GM12878 (cell line): ENCODE measurements at regions not wholly inside any gene's neighbourhood (a gene's known extent, or its start where the extent isn't known, plus 50 kb on each side); places are given as distances from the start of the nearest gene placed in this dataset.

Experiments used
- ATAC-seq: fragments of 200-7000 bp; cut with Tn5 transposase; 3 replicates; pipeline ENCODE4 v1.9.1; 2020; ENCODE audit warnings: mild to moderate bottlenecking, moderate library complexity
- BruUV-seq: library from RNA; stranded (reverse); fragments of 400-500 nt; replicated peaks from 2 replicates; lab custom pipeline; 2021; lab: Mats Ljungman, UMichigan
- CTCF ChIA-PET: fragments of 300-600 bp; sonication (Branson Sonifier 250); formaldehyde crosslinking; extraction: SDS; loops from one replicate; lab custom pipeline; 2021; ENCODE audit warnings: inconsistent platforms; lab: Yijun Ruan, JAX
- POLR2A ChIA-PET: fragments of 350-600 bp; formaldehyde crosslinking; extraction: SDS; loops from one replicate; lab custom pipeline; 2021; ENCODE audit warnings: inconsistent platforms; lab: Charles Lee
- RAD21 ChIA-PET: fragments of 300-600 bp; sonication (Branson Sonifier 250); formaldehyde crosslinking; loops from one replicate; lab custom pipeline; 2023; ENCODE audit warnings: antibody characterized with exemption; ENCODE audit not compliant: unreplicated experiment; lab: Charles Lee
- SMC1A ChIA-PET: fragments of 300-600 bp; sonication (Branson Sonifier 250); formaldehyde crosslinking; loops from one replicate; lab custom pipeline; 2023; ENCODE audit not compliant: unreplicated experiment, uncharacterized antibody; lab: Charles Lee
- DNase-seq: peaks from one replicate; pipeline ENCODE4 v3.0.0-alpha.2; 2011; ENCODE audit warnings: low read depth, low spot score
- FAIRE-seq: peaks from 3 replicates; lab custom pipeline; 2011; peaks lifted over from hg19 to GRCh38; lab: Jason Lieb, UNC
- H2AFZ ChIP-seq: 2 replicates; pipeline ENCODE4 v1.6.0; 2011; ENCODE audit warnings: low read depth, low read length, control low read depth; ENCODE audit not compliant: control insufficient read depth
- H3K27ac ChIP-seq: 2 replicates; pipeline ENCODE4 v1.5.1; 2011; ENCODE audit warnings: control low read depth; ENCODE audit not compliant: control insufficient read depth, insufficient read depth
- H3K27me3 ChIP-seq, 2 experiments: replicated peaks in 1 of 2; 2 replicates each; pipeline versions ENCODE4 v1.6.0 to v1.6.1; 2011; ENCODE audit warnings: low read length in 1 of 2; ENCODE audit not compliant: control insufficient read depth in 2 of 2, insufficient read depth in 2 of 2
- H3K36me3 ChIP-seq, 2 experiments: 2 replicates each; pipeline ENCODE4 v1.5.1; 2011; ENCODE audit warnings: low read length in 1 of 2; ENCODE audit not compliant: control insufficient read depth in 2 of 2, insufficient read depth in 2 of 2
- H3K4me1 ChIP-seq: 2 replicates; pipeline ENCODE4 v1.6.1; 2011; ENCODE audit warnings: mild to moderate bottlenecking, low read length, moderate library complexity, mixed read lengths; ENCODE audit not compliant: control insufficient read depth, insufficient read depth
- H3K4me2 ChIP-seq: 2 replicates; pipeline ENCODE4 v1.6.0; 2011; ENCODE audit warnings: control low read depth; ENCODE audit not compliant: control insufficient read depth, insufficient read depth
- H3K4me3 ChIP-seq: fragments of 200-600 bp; sonication (generic); 2 replicates; pipeline ENCODE4 v1.5.1; 2016
- H3K79me2 ChIP-seq: 2 replicates; pipeline ENCODE4 v1.6.0; 2011; ENCODE audit warnings: low read length; ENCODE audit not compliant: control insufficient read depth, insufficient read depth
- H3K9ac ChIP-seq: 2 replicates; pipeline ENCODE4 v1.8.0; 2011; ENCODE audit warnings: low read length, control low read depth, mixed read lengths; ENCODE audit not compliant: control insufficient read depth, insufficient read depth
- H3K9me3 ChIP-seq: replicated peaks from 3 replicates; pipeline ENCODE4 v1.5.1; 2011; ENCODE audit warnings: mild to moderate bottlenecking, low read length; ENCODE audit not compliant: control insufficient read depth, insufficient read depth
- H4K20me1 ChIP-seq: 2 replicates; pipeline ENCODE4 v1.6.0; 2011; ENCODE audit not compliant: control insufficient read depth, insufficient read depth
- GATAD2B ChIP-seq: fragments of 450-650 bp; conservative IDR thresholded peaks from 2 replicates; pipeline ENCODE4 v1.6.1; 2017; ENCODE audit warnings: low read depth, mild to moderate bottlenecking, moderate library complexity
- KAT2A ChIP-seq: conservative IDR thresholded peaks from 2 replicates; pipeline ENCODE4 v1.6.1; 2011; ENCODE audit warnings: low read depth, low read length; ENCODE audit not compliant: control insufficient read depth
- RBBP5 ChIP-seq: fragments of 200-600 bp; sonication (generic); conservative IDR thresholded peaks from 2 replicates; pipeline ENCODE4 v1.6.1; 2016
- SMC3 ChIP-seq: IDR thresholded peaks from 2 replicates; pipeline ENCODE4 v1.6.1; 2011; ENCODE audit warnings: low read length, improper control_type of control experiment, borderline replicate concordance
- SREBF2 ChIP-seq: IDR thresholded peaks from 2 replicates; pipeline ENCODE4 v1.6.1; 2012; ENCODE audit warnings: mild to moderate bottlenecking, low read length
- TCF12 ChIP-seq: IDR thresholded peaks from 2 replicates; pipeline ENCODE4 v1.6.1; 2011; ENCODE audit warnings: low read depth, mild to moderate bottlenecking, low read length
- WGBS: methylation state at CpG from one replicate; pipeline ENCODE4 v1.1.6; 2016; ENCODE audit warnings: low lambda C conversion rate; ENCODE audit not compliant: insufficient replicate concordance, insufficient coverage; ENCODE audit errors: missing lambda C conversion rate; 5-methylcytosine and 5-hydroxymethylcytosine counted together
- in situ Hi-C: fragments of 300-500 bp; cut with MboI; formaldehyde crosslinking; loops from 9 replicates; pipeline ENCODE4 v1.14.3; 2018; ENCODE audit warnings: mixed read lengths
- intact Hi-C: fragments of 100-400 bp; cut with micrococcal nuclease; formaldehyde crosslinking; loops from one replicate; pipeline ENCODE4 v1.14.2; 2022; ENCODE audit not compliant: unreplicated experiment
- TF ChIP-seq, protein P1 (sequence below), 3 experiments: IDR thresholded peaks in 2 of 3; conservative IDR thresholded peaks in 1 of 3; 2 replicates each; pipeline ENCODE4 v1.5.1; 2011; ENCODE audit warnings: low read depth in 3 of 3, low read length in 3 of 3, mild to moderate bottlenecking in 3 of 3, control low read depth in 2 of 3, moderate library complexity in 2 of 3, inconsistent platforms in 1 of 3, mixed read lengths in 1 of 3; ENCODE audit not compliant: control insufficient read depth in 2 of 3, insufficient read depth in 1 of 3; ENCODE audit errors: extremely low read depth in 1 of 3
- TF ChIP-seq, protein P2 (sequence below): IDR thresholded peaks from 2 replicates; pipeline ENCODE4 v1.6.1; 2012; ENCODE audit warnings: low read length, inconsistent platforms

DNA sequence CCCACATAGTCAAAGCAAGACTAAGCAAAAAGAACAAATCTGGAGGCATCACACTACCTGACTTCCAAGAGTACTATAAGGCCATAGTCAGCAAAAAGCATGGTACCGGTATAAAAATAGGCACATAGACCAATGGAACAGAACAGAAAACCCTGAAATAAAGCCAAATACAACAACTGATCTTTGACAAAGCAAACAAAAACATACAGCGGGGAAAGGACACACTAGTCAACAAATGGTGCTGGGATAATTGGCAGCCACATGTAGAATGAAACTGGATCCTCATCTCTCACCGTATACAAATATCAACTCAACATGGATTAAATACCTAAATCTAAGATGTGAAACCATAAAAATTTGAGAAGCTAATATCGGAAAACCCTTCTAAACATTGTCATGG is 819.3 kb upstream of the FRG1 start:
- FAIRE-seq, result no peak

DNA sequence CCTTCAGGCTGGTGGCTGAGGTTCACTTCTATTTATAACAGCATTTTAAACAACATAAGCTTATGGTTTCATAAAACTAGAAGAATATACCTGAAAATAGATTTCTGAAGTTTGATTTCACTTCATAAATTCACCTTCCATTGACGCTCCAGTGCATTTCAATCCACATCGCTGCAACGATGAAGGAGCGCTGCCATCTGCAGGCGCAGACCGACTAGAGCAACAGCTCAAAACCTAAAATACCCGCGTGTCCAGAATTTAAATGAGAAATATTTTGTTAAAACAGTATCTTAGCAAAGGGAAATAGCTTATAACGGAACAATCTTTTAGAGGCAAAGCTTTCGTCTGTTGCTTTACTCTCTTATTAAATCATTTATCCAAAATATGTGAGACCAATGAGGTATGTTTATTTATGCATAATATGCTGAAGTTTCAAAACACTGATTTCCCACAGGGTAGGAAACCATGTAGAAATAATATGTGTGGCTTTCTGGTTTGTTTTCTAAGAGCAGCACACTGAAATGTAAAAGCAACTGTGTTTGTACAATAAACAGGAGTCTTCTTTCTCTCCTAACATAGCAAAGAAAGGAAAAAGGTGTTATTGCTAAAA is 816.4 kb upstream of the FRG1 start:
- POLR2A ChIA-PET, result no interaction called here
- Histone ChIP-seq H2AFZ (no peak overlapping the region), H4K20me1 (no peaks in the 10 kb centered on the region)
- TF ChIP-seq RBBP5, result no peak
- TF ChIP-seq, protein P1, sequence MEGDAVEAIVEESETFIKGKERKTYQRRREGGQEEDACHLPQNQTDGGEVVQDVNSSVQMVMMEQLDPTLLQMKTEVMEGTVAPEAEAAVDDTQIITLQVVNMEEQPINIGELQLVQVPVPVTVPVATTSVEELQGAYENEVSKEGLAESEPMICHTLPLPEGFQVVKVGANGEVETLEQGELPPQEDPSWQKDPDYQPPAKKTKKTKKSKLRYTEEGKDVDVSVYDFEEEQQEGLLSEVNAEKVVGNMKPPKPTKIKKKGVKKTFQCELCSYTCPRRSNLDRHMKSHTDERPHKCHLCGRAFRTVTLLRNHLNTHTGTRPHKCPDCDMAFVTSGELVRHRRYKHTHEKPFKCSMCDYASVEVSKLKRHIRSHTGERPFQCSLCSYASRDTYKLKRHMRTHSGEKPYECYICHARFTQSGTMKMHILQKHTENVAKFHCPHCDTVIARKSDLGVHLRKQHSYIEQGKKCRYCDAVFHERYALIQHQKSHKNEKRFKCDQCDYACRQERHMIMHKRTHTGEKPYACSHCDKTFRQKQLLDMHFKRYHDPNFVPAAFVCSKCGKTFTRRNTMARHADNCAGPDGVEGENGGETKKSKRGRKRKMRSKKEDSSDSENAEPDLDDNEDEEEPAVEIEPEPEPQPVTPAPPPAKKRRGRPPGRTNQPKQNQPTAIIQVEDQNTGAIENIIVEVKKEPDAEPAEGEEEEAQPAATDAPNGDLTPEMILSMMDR (IDR thresholded peaks at IDR 0.05 in 2 of 3, conservative IDR thresholded peaks at IDR 0.05 in 1 of 3; ENCODE audit: control insufficient read depth in 2 of 3, extremely low read depth in 1 of 3, insufficient read depth in 1 of 3, low read depth in 3 of 3, low read length in 3 of 3), result peak in 1 of 3 experiments; percentile 5; a peak in 1 of 6 replicates
- TF ChIP-seq, all 136 proteins: peak for 1
- H3K27ac ChIP-seq, result no peak overlapping the region
- H3K4me1 ChIP-seq, result no peaks in the 10 kb centered on the region
- no TSS peak for BruUV-seq
- H3K9ac ChIP-seq, result no peak overlapping the region
- SMC1A ChIA-PET, result no interaction called here
- no peak overlapping the region for H3K4me2 ChIP-seq
- no peak for FAIRE-seq
- no peak overlapping the region for H3K4me3 ChIP-seq
- no peak for ATAC-seq
- intact Hi-C loops, result no loop called here
- no peaks in the 10 kb centered on the region for H3K79me2 ChIP-seq
- 48% methylated on average over 10 of the region's 10 CpGs for WGBS
- in situ Hi-C loops, result no loop called here
- no peaks in the 10 kb centered on the region for H3K36me3 ChIP-seq
- RAD21 ChIA-PET, result no interaction called here
- no peaks in the 10 kb centered on the region for H3K27me3 ChIP-seq
- DNase-seq, result no peak
- H3K9me3 ChIP-seq, result no peaks in the 10 kb centered on the region; the same call in 2 of the 3 replicates
- CTCF ChIA-PET, result interaction anchor here (1.5 kb wide), 1 partner anchor 8 kb away, joined by 4 read pairs; no protein-coding TSS in a partner anchor

More for the DNA sequence above, 819.3 kb upstream of the FRG1 start:
- DNase-seq, result no peak
- H3K27ac ChIP-seq, result no peak overlapping the region
- ChIA-PET CTCF (no interaction called here), SMC1A (no interaction called here), POLR2A (no interaction called here), RAD21 (no interaction called here)
- H3K4me2 ChIP-seq, result no peak overlapping the region
- TF ChIP-seq SMC3 (no peak), SREBF2 (no peak), TCF12 (no peak), KAT2A (no peak), GATAD2B (no peak)
- TF ChIP-seq, protein P2, sequence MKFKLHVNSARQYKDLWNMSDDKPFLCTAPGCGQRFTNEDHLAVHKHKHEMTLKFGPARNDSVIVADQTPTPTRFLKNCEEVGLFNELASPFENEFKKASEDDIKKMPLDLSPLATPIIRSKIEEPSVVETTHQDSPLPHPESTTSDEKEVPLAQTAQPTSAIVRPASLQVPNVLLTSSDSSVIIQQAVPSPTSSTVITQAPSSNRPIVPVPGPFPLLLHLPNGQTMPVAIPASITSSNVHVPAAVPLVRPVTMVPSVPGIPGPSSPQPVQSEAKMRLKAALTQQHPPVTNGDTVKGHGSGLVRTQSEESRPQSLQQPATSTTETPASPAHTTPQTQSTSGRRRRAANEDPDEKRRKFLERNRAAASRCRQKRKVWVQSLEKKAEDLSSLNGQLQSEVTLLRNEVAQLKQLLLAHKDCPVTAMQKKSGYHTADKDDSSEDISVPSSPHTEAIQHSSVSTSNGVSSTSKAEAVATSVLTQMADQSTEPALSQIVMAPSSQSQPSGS, result no peak
- no peaks in the 10 kb centered on the region for H3K79me2 ChIP-seq
- no peaks in the 10 kb centered on the region for H3K4me1 ChIP-seq
- no peak overlapping the region for H3K9ac ChIP-seq
- 32% methylated on average over 4 of the region's 4 CpGs for WGBS
- no peak overlapping the region for H3K4me3 ChIP-seq
- no peaks in the 10 kb centered on the region for H4K20me1 ChIP-seq
- no peaks in the 10 kb centered on the region for H3K27me3 ChIP-seq
- no TSS peak for BruUV-seq
- no peaks in the 10 kb centered on the region; the same call in 1 of the 3 replicates for H3K9me3 ChIP-seq
- intact Hi-C loops (no loop called here), in situ Hi-C loops (no loop called here)
- no peak overlapping the region for H2AFZ ChIP-seq
- H3K36me3 ChIP-seq, result no peaks in the 10 kb centered on the region
- ATAC-seq, result no peak
